Renal pelvis (tissue), 1 donor: ENCODE measurements at regions not wholly inside any gene's neighbourhood (a gene's known extent, or its start where the extent isn't known, plus 50 kb on each side); places are given as distances from the start of the nearest gene placed in this dataset.
"Not testable (repeated sequence)": the region's sequence is repeated elsewhere in the genome, so short reads cannot be mapped to it uniquely, and the experiment has no call there.

Experiments
- DNase-seq: peaks from one replicate; pipeline ENCODE4 v3.0.0-alpha.2; 2013

DNA sequence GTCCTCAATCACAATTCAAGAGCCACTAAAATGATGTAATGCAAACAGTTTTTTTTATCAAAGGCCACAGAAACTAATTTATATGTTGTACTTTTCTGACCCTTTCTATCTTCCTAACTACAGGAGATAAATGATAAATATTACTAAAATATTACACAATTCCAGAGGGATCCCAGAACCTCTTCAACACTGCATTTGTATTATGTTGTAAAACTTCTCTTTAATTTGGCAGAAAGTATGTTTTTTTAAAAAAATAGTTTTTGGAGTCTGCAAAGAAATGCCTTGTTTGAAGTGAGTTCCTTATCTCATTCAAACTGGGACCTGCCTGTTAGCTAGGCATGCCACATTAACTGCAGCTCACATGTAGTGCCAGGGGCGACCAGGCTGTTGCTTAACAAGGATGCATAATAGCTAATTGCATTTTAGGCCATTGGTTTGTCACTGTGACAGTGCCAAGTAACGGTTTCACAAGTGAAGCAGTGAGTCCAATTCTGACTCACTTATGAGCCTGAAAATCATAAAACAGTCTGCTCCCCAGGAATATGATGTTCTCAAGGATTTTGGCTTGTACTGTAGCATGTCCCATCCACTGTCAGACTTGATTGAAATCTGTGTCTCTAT, 266.9 kb downstream of the KTN1 start:
- no peak for DNase-seq

DNA sequence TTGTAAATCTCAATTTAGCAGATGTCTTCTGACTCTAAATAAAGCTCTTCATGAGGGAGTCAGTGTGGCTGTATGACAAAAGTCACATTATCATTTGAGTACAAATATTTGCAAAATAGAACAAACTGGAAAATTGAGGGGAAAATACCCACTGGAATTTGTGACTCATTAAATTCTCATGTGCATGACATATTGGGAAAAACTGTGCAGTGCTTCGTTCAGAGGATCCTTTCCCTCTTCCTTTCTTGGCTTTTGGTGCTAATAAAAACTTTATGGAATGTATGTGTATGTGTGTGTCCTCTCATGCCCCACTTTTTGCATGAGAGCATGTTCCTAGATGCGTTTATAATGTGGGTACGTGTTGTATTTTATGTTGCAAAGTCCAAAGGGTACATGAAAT, 267.8 kb downstream of the KTN1 start:
- DNase-seq: no peak

DNA sequence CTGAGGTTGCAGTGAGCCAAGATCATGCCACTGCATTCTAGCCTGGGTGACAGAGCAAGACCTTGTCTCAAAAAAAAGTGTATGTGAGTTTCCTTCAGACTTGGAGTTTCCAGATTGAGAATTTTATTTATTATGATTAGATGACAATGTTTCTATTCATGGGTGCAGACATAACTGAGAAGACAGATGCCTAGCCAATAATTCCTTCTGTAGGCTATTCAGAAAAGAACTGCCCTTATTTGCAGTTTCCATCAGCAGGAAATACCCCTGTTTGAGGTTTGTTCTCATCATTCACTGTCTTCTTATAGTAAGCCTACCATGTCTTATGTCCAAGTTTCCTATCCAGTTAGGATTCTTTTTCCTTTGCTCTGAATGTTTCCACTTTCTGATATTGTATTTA, 269.0 kb downstream of the KTN1 start:
- DNase-seq: no peak

DNA sequence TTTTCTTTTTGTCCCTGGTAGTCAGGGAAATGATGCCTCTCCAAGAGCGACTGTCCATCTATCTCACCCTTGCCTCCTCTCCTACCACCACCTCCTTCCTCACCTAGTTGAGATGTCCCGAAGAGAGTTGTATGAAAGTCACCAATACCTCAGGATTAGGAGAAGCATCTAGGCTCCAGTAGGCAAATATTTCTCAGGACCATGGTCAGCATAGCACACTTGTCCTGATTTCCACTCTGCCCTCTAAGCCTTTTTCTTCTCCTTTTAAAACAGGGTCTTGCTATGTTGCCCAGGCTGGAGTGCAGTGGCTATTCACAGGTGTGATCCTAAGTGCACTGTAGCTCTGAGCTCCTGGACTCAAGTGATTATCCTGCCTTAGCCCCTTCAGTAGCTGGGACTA, 268.4 kb upstream of the PELI2 start:
- no peak for DNase-seq

DNA sequence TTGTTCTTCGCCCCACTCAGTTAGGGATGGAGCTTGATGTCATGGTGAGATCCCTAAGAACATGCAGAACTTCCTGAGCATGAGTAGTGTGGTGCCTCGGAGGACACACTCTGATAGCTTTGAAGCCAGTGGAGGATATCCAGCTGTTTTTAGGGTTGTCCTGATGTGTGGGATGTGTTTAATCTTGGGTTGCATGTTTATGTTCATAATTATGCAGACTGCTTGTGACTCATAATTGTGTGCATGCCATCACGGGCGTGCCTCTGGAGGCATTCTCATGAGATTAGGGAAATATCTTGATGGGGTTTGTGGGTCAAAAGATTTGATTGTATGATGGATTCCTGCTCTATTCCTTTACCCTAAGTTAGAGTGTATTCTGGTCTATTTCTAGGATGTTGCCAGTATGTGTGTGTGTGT, 267.4 kb upstream of the PELI2 start:
- no peak for DNase-seq

GRCh38 chr14:55851301-55851700, 266.9 kb upstream of the PELI2 start:
- DNase-seq: no peak

DNA sequence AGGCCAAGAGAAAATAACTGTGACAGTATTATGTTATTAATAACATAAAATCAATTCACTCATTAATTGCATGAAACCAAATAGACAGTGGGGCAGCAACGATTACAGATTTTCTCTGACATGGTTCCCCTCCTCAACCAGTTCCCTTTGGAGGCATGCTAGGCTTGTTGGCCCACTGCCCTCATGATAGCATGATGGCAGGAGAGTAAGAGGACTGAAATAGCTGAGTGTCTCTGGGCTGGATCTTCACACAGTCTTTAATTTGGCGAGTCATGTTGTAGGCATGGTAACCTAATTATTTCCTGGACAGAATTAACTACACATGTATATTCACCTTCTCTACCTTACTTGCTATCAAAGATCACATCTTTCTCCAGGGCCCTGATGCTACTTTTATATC, 266.2 kb upstream of the PELI2 start:
- no peak for DNase-seq

DNA sequence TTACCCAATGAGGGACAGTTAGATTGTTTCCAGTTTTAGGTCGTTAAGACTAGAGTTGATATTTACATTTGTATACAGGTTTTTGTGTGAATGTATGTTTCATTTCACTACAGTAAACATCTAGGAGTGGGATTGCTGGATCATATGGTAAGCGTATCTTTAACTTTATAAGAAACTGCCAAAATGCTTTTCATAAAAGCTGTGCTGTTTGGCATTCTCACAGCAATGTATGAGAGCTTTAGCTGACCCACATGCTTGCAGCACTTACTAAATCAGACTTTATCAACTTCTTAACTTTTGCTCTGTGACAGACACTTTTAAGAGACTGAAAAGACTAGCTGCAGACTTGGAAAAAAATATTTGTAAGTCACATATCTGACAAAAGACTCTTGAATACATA, 262.5 kb upstream of the PELI2 start:
- no peak for DNase-seq

DNA sequence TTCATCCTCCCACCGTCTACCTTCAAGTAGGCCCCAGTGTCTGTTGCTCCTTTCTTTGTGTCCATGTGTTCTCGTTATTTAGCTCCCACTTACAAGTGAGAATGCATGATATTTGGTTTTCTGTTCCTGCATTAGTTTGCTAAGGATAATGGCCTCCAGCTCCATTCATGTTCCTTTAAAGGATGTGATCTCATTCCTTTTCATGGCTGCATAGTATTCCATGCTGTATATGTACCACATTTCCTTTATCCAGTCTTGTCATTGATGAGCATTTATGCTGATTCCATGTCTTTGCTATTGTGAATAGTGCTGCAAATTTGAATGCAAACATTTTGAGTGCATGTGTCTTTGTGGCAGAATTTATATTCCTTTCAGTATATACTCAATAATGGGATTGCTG, 259.6 kb upstream of the PELI2 start:
- DNase-seq: no peak

GRCh38 chr14:55861561-55861960, 256.6 kb upstream of the PELI2 start:
- DNase-seq: not testable (repeated sequence)

DNA sequence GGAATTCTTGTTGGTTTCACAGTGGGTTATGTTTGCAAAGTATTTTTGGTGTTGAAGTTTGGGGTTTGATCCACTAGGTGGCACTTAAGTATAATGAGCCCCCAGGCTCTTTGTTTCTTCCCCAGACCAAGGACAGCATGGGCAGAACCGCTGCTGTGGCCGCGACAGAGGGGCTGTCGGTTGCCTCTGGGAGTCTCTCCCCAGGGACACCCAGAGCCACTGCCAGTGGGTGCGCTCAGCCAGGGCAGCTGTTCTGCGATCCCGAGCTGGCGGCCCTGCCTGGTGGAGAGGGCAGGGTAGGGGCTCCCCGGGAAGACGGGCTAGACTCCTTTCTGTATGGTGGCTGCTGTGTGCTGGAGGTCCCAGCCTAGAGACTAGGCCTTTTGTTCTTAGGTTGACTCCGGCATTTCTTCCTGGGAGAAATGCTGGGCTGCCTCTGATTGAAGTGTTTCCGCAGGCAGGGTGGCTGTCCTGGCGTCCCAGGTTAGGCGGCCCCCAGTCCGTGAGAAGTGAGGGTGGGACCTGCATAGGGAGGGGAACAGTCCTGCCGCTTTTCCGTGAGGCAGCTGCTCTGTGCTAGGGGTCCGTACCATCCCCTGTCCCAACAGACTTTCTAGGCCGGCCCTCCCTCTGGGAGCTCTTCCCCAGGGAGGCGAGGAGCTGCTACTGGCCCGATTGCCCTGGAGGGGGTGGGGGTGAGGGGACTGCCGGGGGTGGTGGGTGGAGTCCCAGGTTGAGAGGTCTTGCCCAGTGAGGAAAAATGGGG, 253.1 kb upstream of the PELI2 start:
- DNase-seq: no peak

GRCh38 chr14:55867311-55867710, 250.9 kb upstream of the PELI2 start:
- DNase-seq: no peak

DNA sequence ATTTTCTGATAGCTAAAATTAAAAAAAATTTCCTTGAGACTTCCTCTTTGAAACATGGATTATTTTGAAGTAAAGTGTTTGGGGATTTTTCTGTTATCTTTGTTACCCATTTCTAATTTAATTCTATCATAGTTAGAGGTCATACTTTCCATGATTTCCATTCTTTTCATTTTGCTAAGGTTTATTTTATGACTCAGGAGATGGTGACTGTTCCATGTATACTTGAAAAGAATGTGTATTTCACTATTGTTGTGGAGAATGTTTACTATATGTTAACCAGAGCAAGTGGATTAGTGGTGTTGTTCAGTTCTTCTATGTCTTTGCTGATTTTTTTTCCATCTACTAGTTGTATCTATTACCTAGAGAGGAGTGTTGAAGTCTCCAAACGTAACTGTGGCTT, 250.5 kb upstream of the PELI2 start:
- no peak for DNase-seq

DNA sequence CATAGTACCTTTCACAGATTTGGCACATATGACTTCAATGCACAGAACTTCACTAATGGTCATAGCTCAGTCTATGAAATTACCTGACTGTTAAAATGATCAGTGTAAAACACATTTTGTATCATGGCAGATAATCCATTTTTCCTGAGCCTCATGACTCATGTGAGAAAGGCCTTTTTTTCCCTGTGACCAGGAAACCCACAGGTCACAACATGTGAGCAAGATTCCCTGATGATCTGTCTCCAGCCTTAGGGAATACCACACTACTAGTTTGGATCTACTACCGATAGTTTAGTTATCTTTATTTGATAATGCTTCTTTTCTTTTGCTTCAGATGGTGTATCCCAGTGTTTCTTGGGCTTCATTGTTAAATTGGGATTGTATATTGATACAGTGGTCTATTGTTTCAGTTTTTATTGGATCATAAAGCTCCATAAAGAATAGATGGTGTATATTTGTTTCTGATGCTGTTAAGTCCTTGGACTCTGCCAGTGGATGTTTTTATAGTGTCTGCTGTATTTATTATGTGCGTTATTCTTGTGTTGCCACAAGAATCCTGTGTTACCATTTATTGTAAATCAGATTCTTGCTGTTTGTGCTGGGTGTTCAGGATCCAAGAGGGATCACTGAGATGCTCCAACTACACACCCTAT, 248.7 kb upstream of the PELI2 start:
- no peak for DNase-seq

- no peak for DNase-seq
Measured at GRCh38 chr14:55873169-55873568, 245.0 kb upstream of the PELI2 start.

DNA sequence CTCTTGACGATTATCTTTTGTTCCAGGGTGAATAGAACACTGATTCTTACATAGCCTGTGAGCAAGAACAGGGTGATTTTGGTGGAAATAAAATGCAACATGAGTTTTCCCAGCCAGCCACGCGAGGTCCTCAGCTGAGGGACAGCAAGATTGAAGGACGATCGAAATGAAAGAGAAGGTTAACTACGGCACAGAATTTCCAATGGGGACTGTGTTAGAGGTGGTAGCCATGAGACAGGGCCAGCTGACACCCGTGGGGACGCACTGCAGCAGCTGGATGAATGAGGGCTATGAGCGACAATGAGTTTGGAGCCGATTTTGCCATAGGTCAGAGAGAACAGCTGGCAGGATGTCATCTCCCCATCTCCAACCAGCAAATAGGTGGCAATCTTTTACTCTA, 243.4 kb upstream of the PELI2 start:
- no peak for DNase-seq

- DNase-seq: no peak
Measured at GRCh38 chr14:55877942-55878341, 240.3 kb upstream of the PELI2 start.

DNA sequence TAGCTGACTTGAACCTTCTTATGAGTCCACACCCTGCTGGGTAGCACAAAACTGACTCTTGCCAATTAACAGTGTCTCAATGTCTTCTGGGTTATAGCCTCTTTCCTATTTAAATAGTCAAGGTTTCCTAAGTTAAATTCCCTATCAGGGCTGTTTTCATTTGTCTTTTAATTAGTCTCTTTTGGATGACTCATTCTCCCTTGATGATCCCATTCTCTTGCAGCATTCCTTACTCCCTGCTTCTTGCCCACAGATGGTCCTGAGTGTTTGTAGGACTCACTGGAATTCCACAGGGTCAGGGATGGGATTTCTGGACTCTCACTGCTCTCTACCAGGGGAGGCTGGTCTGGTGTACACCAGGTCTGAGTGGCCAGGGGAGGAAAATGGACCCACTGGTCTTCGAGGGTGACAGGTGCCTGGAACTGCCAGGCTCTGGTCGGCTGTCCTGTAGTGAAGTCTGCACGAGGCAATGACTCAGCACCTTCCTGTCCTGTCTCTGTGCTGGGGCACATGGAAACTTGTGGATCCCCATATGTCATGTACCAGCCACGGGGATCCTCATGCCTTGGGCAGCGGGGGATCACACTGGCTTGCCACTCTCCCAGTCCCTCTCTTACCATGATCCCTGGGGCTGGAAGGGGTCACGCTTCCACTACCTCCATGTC, 236.5 kb upstream of the PELI2 start:
- DNase-seq: no peak

DNA sequence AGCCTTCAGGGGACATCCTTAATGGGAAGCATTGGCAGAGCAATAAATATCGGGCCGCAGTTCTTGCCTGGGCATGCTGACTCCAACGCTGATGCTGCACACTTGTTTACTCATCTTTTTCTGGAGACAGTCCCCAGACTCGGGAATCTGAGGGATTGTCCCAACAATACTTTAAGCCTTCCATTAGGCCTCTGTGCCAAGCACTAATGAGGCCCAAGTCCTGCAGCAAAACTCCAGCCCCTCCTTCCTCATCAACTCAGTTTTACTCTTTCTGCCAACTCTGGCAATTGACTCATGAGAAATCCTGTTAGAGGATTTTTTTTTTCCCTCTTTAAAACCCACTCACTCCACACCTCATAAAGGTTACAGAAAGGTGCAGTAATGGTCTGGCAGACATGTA, 233.4 kb upstream of the PELI2 start:
- no peak for DNase-seq

GRCh38 chr14:55889124-55889523, 229.1 kb upstream of the PELI2 start:
- no peak for DNase-seq

DNA sequence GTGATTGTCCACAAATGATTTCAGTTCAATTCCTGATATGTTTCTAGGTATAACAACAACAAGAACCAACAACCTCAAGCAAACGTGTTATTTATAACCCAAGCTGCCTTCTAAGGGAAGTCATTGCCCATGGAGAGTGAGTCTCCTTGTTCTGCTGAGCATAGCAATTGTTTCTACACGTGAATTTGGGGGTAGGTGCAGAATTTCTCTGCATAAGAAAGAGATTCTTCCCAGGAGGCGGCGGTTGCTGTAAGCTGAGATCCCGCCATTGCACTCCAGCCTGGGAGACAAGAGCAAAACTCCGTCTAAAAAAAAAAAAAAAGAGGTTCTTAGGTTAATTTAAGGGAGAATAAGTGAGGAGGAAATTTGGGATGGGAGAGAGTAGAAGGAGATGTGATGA, 226.5 kb upstream of the PELI2 start:
- DNase-seq: no peak

DNA sequence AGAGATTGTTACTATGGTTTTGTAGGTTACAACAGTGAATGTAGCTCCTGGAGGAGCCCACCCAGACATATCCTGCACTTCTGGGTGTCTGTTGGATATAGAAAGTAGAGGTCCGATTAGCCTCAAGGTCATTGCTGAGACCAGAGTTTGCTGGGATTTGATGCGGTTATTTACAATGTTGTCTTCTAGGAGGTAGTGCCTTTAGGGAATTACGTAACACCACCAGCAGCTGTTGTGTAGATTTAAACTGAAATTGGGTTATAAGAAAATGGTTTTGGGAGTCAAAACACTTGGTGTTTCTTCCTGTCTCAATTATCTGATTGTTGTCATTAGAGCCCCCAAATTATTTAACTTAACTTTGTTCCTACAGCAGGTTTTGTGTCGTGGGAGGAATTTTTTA, 225.3 kb upstream of the PELI2 start:
- no peak for DNase-seq

DNA sequence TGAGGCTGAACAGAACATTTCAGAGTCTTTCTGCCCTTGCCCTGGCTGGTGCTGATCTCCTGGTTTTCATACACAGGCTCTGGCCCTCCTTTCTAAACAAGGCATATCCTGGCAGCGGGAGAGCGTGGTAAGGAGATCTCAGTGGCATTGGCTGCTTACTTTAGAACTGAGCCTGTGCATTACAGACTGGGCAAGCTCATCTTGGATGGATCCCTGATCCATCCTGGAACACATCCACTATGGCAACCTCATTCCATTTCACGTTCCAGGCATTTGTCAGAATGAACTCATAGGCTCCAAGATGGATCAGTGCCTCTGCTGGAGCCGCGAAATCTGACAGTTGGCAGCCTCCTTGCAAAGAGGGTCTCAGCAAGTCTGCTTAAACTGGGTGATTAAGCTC, 224.5 kb upstream of the PELI2 start:
- DNase-seq: no peak
